CD4-positive, alpha-beta T cell treated with Interferon gamma for 1 hour (primary cell): ENCODE measurements at regions not wholly inside any gene's neighbourhood (a gene's known extent, or its start where the extent isn't known, plus 50 kb on each side); places are given as distances from the start of the nearest gene placed in this dataset.
"Not testable (repeated sequence)": the region's sequence is repeated elsewhere in the genome, so short reads cannot be mapped to it uniquely, and the experiment has no call there.

Experiments used
- DNase-seq: peaks from one replicate; pipeline ENCODE4 v3.0.0-alpha.2; 2020

- DNase-seq = not testable (repeated sequence)
Observed at GRCh38 chr5:8731110-8731509, 814.8 kb downstream of the SEMA5A start.

- DNase-seq = no peak
Observed at GRCh38 chr5:8740595-8740994, 805.3 kb downstream of the SEMA5A start.

GRCh38 chr5:8749556-8749955 is 796.3 kb downstream of the SEMA5A start:
- DNase-seq = no peak

- no peak for DNase-seq
Observed at GRCh38 chr5:8750100-8750499, 795.8 kb downstream of the SEMA5A start.

- DNase-seq = no peak
Observed at GRCh38 chr5:8751971-8752370, 793.9 kb downstream of the SEMA5A start.

- DNase-seq = no peak
Observed at GRCh38 chr5:8752595-8752994, 793.3 kb downstream of the SEMA5A start.

GRCh38 chr5:8756498-8757084 is 789.3 kb downstream of the SEMA5A start:
- no peak for DNase-seq

- no peak for DNase-seq
Observed at GRCh38 chr5:8765886-8766285, 780.0 kb downstream of the SEMA5A start.

- DNase-seq = no peak
Observed at GRCh38 chr5:8766448-8766847, 779.4 kb downstream of the SEMA5A start.

- DNase-seq = no peak
Observed at GRCh38 chr5:8767111-8767510, 778.8 kb downstream of the SEMA5A start.

- DNase-seq = no peak
Observed at GRCh38 chr5:8767746-8768145, 778.1 kb downstream of the SEMA5A start.

- no peak for DNase-seq
Observed at GRCh38 chr5:8769631-8770030, 776.2 kb downstream of the SEMA5A start.

- no peak for DNase-seq
Observed at GRCh38 chr5:8770431-8770830, 775.4 kb downstream of the SEMA5A start.

- DNase-seq = no peak
Observed at GRCh38 chr5:8773046-8773615, 772.7 kb downstream of the SEMA5A start.

GRCh38 chr5:8784692-8785091 is 761.2 kb downstream of the SEMA5A start:
- no peak for DNase-seq

GRCh38 chr5:8788246-8788645 is 757.6 kb downstream of the SEMA5A start:
- DNase-seq = no peak

GRCh38 chr5:8805653-8806052 is 740.2 kb downstream of the SEMA5A start:
- no peak for DNase-seq

GRCh38 chr5:8807636-8808035 is 738.2 kb downstream of the SEMA5A start:
- DNase-seq = no peak

GRCh38 chr5:8811581-8811980 is 734.3 kb downstream of the SEMA5A start:
- DNase-seq = no peak

GRCh38 chr5:8813180-8813579 is 732.7 kb downstream of the SEMA5A start:
- no peak for DNase-seq

- DNase-seq = no peak
Observed at GRCh38 chr5:8814105-8814504, 731.8 kb downstream of the SEMA5A start.

GRCh38 chr5:8824371-8824770 is 721.5 kb downstream of the SEMA5A start:
- no peak for DNase-seq

GRCh38 chr5:8825139-8825757 is 720.6 kb downstream of the SEMA5A start:
- no peak for DNase-seq

GRCh38 chr5:8826508-8826907 is 719.4 kb downstream of the SEMA5A start:
- DNase-seq = no peak

GRCh38 chr5:8827696-8828095 is 718.2 kb downstream of the SEMA5A start:
- no peak for DNase-seq
